GM12891 (cell line): ENCODE measurements at regions not wholly inside any gene's neighbourhood (a gene's known extent, or its start where the extent isn't known, plus 50 kb on each side); places are given as distances from the start of the nearest gene placed in this dataset.

ENCODE experiments used
- POLR2A ChIP-seq: IDR thresholded peaks from 2 replicates; pipeline ENCODE4 v1.6.1; 2011; ENCODE audit warnings: low read depth, low read length, control low read depth
- POLR2AphosphoS5 ChIP-seq: IDR thresholded peaks from 2 replicates; pipeline ENCODE4 v1.6.1; 2011; ENCODE audit warnings: low read depth, low read length, control low read depth

GRCh38 chr6:91560409-91560808 is 973.5 kb upstream of the MAP3K7 start:
- TF ChIP-seq POLR2A (no peak), POLR2AphosphoS5 (no peak)
